Upper lobe of left lung (tissue), 6 donors: ENCODE measurements at regions not wholly inside any gene's neighbourhood (a gene's known extent, or its start where the extent isn't known, plus 50 kb on each side); places are given as distances from the start of the nearest gene placed in this dataset.

ENCODE experiments used
- ATAC-seq, 2 donors: fragments of 200-7000 bp; cut with Tn5 transposase; one replicate each; pipeline ENCODE4 v1.9.1; 2022; ENCODE audit warnings: mild to moderate bottlenecking in 2 of 2, moderate library complexity in 2 of 2; ENCODE audit not compliant: low FRiP score in 2 of 2
- DNase-seq, 2 donors: peaks; one replicate each; pipeline ENCODE4 v3.0.0-alpha.2; 2019 to 2020
- H3K27ac ChIP-seq, 4 donors: fragments of 200-600 bp; sonication (generic); one replicate each; pipeline ENCODE4 v1.5.1; 2016 to 2019
- H3K27me3 ChIP-seq, 4 donors: fragments of 200-600 bp; sonication (generic); one replicate each; pipeline ENCODE4 v1.5.1; 2017 to 2019
- H3K36me3 ChIP-seq, 4 donors: fragments of 200-600 bp; sonication (generic); one replicate each; pipeline ENCODE4 v1.5.1; 2016 to 2019
- H3K4me1 ChIP-seq, 4 donors: fragments of 200-600 bp; sonication (generic); one replicate each; pipeline ENCODE4 v1.5.1; 2018 to 2019
- H3K4me3 ChIP-seq, 4 donors: fragments of 200-600 bp; sonication (generic); one replicate each; pipeline ENCODE4 v1.5.1; 2017 to 2019; ENCODE audit warnings: mild to moderate bottlenecking in 2 of 4, moderate library complexity in 1 of 4
- H3K9me3 ChIP-seq, 4 donors: fragments of 200-600 bp; sonication (generic); one replicate each; pipeline ENCODE4 v1.5.1; 2018 to 2019
- CTCF ChIP-seq, 6 experiments: fragments of 450-650 bp in 4 of 6; fragments of 200-600 bp in 2 of 6; sonication (generic) in 2 of 6; IDR thresholded peaks; one replicate each; pipeline ENCODE4 v1.5.1; 2016 to 2019; ENCODE audit warnings: antibody characterized with exemption in 6 of 6
- EP300 ChIP-seq, 4 donors: sonication (generic); formaldehyde crosslinking; IDR thresholded peaks; one replicate each; pipeline ENCODE4 v1.5.1; 2017; ENCODE audit warnings: antibody characterized with exemption in 4 of 4, control low read depth in 2 of 4
- POLR2A ChIP-seq, 4 donors: fragments of 450-650 bp; IDR thresholded peaks; one replicate each; pipeline ENCODE4 v1.5.1; 2016 to 2017; ENCODE audit warnings: antibody characterized with exemption in 4 of 4, mild to moderate bottlenecking in 2 of 4
- POLR2AphosphoS5 ChIP-seq, 2 donors: sonication (generic); formaldehyde crosslinking; IDR thresholded peaks; one replicate each; pipeline ENCODE4 v1.5.1; 2017; ENCODE audit warnings: antibody characterized with exemption in 2 of 2
- WGBS, 2 donors: methylation state at CpG; one replicate each; pipeline ENCODE4 v1.1.5; 2017 to 2018; 5-methylcytosine and 5-hydroxymethylcytosine counted together
- donor health status: DM: no; HTN: no; CAD: no; lungs with moderate emphysema.
- donor health status: DM: no; HTN: yes; CAD: no; lungs with severe emphysema.

DNA sequence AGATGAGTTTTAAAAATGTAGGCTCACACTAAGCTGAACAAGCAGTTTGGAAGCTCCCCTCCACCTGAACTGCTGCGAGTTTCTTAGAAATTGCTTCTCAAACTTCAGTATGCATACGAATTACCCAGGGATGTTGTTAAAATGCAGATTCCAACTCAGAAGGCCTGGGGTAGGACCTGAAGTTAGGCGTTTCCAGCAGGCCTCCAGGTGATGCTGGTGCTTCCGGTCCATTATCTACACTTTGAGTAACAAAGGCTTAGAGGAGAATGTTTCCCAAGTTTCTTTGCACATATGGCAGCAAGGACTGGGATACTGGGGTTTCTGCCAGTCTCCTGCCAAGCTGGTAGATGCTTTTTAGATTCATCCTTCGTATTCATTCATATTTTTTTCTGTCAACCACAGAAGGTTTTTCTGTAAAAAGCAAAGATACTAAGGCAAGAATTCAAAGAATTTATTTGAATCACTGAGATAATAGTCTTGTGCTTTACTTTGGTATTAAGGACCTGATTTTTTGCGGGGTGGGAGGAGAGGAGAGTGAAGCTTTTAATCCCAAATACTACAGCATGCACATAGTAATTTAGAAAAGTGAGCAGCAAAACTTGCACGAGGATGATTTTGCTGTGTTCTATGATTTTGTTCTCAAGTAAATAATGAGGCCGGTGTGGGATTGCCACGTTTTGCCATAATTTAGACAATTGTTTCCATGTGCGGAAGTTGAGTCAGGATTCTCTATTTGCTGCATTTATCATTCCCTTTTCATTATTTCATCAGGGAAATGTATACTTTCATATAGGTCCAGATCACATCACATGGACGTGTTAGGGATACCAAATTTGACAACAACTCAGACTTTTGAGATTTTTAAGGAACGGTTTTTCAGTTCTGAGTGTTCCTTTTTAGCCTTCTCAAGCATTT, 137.6 kb upstream of the SPATS2L start:
- Histone ChIP-seq H3K4me1 (no peaks in the 10 kb centered on the region), H3K4me3 (no peak overlapping the region), H3K27ac (no peak overlapping the region), H3K27me3 (no peaks in the 10 kb centered on the region), H3K9me3 (peaks cover 0 to 5% (median 4%) of the 10 kb centered on the region in 4 donors), H3K36me3 (no peaks in the 10 kb centered on the region)
- 81 to 82% methylated on average over 12 of the region's 12 CpGs for WGBS, 2 donors
- ATAC-seq: no peak
- TF ChIP-seq EP300 (IDR thresholded peaks at IDR 0.05): no peak
- TF ChIP-seq POLR2AphosphoS5 (IDR thresholded peaks at IDR 0.05): no peak
- TF ChIP-seq CTCF (IDR thresholded peaks at IDR 0.05): no peak
- TF ChIP-seq POLR2A (IDR thresholded peaks at IDR 0.05): no peak
- no peak for DNase-seq

DNA sequence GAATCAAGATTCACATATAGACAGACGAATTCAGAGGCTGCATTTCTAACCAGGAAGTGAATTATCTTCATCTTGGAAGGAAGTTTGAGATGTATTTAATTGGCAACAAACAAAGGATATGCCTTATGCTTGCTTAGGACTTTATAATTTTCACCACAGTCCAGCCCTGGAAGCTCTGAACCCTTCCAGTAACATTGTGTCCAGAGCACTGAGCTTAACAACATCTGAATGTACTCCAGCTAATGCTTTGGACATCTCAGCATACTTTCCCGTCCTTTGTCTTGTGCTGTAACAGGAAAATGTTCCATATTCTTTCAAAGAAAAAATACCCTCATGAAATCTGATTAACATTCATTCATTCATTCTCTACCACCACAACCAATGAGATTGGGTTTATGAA, 136.3 kb upstream of the SPATS2L start:
- DNase-seq: no peak
- Histone ChIP-seq H3K4me3 (no peak overlapping the region), H3K4me1 (no peaks in the 10 kb centered on the region), H3K36me3 (no peaks in the 10 kb centered on the region), H3K9me3 (peaks cover 0 to 5% (median 4%) of the 10 kb centered on the region in 4 donors), H3K27ac (no peak overlapping the region), H3K27me3 (no peaks in the 10 kb centered on the region)
- 77 to 86% methylated on average over 2 of the region's 2 CpGs for WGBS, 2 donors
- ATAC-seq: no peak
- TF ChIP-seq POLR2AphosphoS5 (IDR thresholded peaks at IDR 0.05) (no peak), POLR2A (IDR thresholded peaks at IDR 0.05) (no peak), CTCF (IDR thresholded peaks at IDR 0.05) (no peak), EP300 (IDR thresholded peaks at IDR 0.05) (no peak)

- 68 to 94% methylated on average over 3 to 4 of the region's 4 CpGs for WGBS, 2 donors
These were observed 134.6 kb upstream of the SPATS2L start for GRCh38 chr2:200171731-200172482.

DNA sequence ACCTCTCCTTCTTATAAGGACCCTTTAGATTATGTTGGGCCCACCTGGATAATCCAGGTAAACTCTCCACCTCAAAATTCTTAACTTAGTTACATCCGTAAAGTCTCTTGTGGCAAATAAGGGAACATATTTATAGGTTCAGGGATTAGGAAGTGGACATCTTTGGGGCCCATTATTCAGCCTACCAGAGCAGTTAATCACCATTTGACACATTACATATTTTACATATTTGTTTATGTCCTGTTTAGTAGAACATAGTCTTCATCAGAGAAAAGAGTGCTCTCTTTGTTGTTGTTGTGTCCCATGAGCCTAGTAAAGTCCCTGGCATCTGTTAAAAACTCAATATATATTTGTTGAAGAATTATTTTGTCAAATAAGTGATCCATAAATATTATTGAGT, 134.0 kb upstream of the SPATS2L start:
- Histone ChIP-seq H3K36me3 (no peaks in the 10 kb centered on the region), H3K27ac (no peak overlapping the region), H3K27me3 (no peaks in the 10 kb centered on the region), H3K9me3 (no peaks in the 10 kb centered on the region), H3K4me3 (no peak overlapping the region), H3K4me1 (peaks cover 0 to 2% (median 0%) of the 10 kb centered on the region in 4 donors)
- ATAC-seq: no peak
- DNase-seq: no peak
- TF ChIP-seq POLR2A (IDR thresholded peaks at IDR 0.05): no peak
- 92 to 95% methylated on average over 1 of the region's 1 CpG for WGBS, 2 donors

More at GRCh38 chr2:200171731-200172482, 134.6 kb upstream of the SPATS2L start:
- TF ChIP-seq EP300 (IDR thresholded peaks at IDR 0.05) (no peak), POLR2AphosphoS5 (IDR thresholded peaks at IDR 0.05) (no peak), CTCF (IDR thresholded peaks at IDR 0.05) (no peak), POLR2A (IDR thresholded peaks at IDR 0.05) (no peak)
- ATAC-seq (no peak), DNase-seq (no peak)
- H3K4me1 ChIP-seq: no peaks in the 10 kb centered on the region
- H3K9me3 ChIP-seq: no peaks in the 10 kb centered on the region
- H3K27me3 ChIP-seq: no peaks in the 10 kb centered on the region
- no peak overlapping the region for H3K27ac ChIP-seq
- H3K36me3 ChIP-seq: no peaks in the 10 kb centered on the region
- H3K4me3 ChIP-seq: no peak overlapping the region

DNA sequence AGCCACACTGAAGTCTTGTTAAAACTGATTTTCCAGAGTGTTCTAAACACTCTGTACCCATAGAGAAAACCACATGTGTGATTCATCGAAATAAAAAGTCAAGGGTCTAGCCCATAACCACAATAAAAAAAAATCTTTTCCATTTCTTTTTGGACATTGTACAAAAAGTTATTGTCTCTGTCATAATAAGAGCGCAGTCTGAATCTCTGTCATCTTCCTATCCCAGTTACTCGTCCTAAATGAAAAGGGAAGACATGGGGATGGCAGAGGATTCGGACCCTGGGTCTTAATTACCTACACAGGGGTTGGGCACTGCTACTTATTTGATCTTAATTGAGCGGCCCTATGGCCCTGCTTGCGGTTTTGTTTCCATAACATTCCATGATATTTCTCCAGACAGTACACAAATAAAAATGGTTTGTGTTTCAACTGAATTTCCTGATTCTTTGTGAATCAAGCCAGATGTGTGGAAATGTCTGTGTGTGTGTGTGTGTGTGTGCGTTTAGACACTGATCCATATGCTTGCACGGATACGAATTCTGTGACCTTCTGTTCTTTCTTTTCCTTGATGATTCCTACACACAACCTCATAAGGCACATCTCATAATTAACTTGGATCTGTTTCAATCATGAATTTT, 133.4 kb upstream of the SPATS2L start:
- no peak overlapping the region for H3K4me3 ChIP-seq
- H3K9me3 ChIP-seq: no peaks in the 10 kb centered on the region
- H3K27ac ChIP-seq: no peak overlapping the region
- no peak for TF ChIP-seq CTCF (IDR thresholded peaks at IDR 0.05)
- no peak for ATAC-seq
- H3K4me1 ChIP-seq: peaks cover 0 to 5% (median 0%) of the 10 kb centered on the region in 4 donors
- 77 to 86% methylated on average over 9 of the region's 9 CpGs for WGBS, 2 donors
- no peak for DNase-seq
- H3K27me3 ChIP-seq: no peaks in the 10 kb centered on the region
- H3K36me3 ChIP-seq: no peaks in the 10 kb centered on the region
